ENCODE measurements at regions not wholly inside any gene's neighbourhood (a gene's known extent, or its start where the extent isn't known, plus 50 kb on each side); places are given as distances from the start of the nearest gene placed in this dataset.

DNA sequence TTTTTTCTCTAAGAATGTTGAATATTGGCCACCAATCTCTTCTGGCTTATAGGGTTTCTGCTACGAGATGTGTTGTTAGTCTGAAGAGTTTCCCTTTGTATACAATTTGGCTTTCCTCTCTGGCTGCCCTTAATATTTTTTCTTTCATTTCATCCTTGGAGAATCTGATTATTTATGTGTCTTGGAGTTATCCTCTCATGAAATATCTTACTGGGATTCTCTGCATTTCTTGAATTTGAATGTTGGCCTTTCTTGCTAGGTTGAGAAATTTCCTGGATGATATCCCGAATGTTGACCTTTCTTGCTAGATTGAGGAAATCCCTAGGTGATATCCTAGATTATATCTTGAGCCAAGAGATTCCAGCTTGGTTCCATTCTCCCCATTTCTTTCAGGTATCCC is 125.6 kb downstream of the SLC5A7 start:
- no peak for DNase-seq (ENCODE audit: low read depth)
- H3K4me3 ChIP-seq (replicated peaks; ENCODE audit: low read depth, low read length), result no peak overlapping the region
- TF ChIP-seq CTCF (IDR thresholded peaks at IDR 0.05; ENCODE audit: low read length, missing control alignments), result no peak

DNA sequence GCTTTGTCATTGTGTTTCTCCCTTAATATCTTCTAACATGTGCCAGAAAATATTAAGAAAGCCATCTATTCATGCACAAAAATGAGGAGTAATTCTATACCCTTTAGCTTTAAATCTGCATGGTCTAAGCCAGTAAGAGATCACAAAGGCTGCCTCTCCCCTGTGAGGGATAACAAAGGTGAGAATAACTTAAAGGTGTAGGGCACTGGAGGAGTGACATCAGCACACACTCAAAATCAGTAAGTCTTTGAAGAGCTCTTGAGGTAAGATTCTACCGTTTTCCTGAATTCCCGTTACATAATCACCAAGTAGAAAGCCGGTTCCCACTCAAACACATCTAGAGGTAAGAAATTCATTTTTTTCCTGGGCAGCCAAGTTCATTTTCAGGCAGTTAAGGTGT is 123.9 kb upstream of the SULT1C3 start:
- DNase-seq (ENCODE audit: low read depth), result no peak
- no peak for TF ChIP-seq CTCF (IDR thresholded peaks at IDR 0.05; ENCODE audit: low read length, missing control alignments)
- H3K4me3 ChIP-seq (replicated peaks; ENCODE audit: low read depth, low read length), result no peak overlapping the region

DNA sequence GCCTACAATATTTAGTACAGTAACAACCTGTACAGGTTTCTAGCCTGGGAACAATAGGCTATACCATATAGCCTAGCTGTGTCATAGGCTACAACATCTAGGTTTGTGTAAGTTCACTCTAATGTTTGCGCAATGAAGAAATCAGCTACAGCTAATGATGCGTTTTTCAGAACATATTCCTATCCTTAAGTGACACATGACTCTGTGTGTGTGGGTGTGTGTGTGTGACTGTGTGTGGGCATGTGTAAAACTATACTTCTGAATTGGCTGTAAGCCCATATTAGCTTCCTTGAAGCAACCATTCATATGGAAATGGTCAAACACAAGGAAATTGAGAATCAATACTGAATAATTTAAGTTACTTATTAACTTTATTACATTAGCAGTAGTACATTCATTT is 120.8 kb upstream of the SULT1C3 start:
- no peak overlapping the region for H3K4me3 ChIP-seq (replicated peaks; ENCODE audit: low read depth, low read length)
- no peak for TF ChIP-seq CTCF (IDR thresholded peaks at IDR 0.05; ENCODE audit: low read length, missing control alignments)
- DNase-seq (ENCODE audit: low read depth), result no peak

DNA sequence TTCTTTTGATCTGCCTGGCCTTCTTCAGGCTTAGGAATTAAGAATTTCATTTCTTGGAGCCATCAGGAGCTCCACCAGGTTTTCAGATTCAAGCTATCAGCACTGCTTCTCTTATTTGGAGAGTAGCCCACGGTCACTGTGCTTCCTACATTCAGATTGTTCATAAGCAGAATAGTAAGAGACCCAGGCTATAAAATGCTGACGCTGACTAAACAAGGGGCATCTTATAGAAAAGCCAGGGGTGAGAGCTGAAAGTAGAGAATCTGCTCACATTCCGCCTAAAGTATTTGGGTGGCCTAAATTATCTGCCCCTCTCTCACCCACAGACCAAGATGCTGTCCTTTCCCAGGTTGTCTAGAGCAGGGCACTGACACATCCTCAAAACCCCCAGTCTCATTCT is 120.3 kb upstream of the SULT1C3 start:
- DNase-seq (ENCODE audit: low read depth), result no peak
- no peak overlapping the region for H3K4me3 ChIP-seq (replicated peaks; ENCODE audit: low read depth, low read length)
- TF ChIP-seq CTCF (IDR thresholded peaks at IDR 0.05; ENCODE audit: low read length, missing control alignments), result no peak

- no peak for DNase-seq (ENCODE audit: low read depth)
- H3K4me3 ChIP-seq (replicated peaks; ENCODE audit: low read depth, low read length), result no peak overlapping the region
- no peak for TF ChIP-seq CTCF (IDR thresholded peaks at IDR 0.05; ENCODE audit: low read length, missing control alignments)
Measured at GRCh38 chr2:108124736-108125495, 114.9 kb upstream of the SULT1C3 start.

- no peak for TF ChIP-seq CTCF (IDR thresholded peaks at IDR 0.05; ENCODE audit: low read length, missing control alignments)
- no peak overlapping the region for H3K4me3 ChIP-seq (replicated peaks; ENCODE audit: low read depth, low read length)
- no peak for DNase-seq (ENCODE audit: low read depth)
Measured at GRCh38 chr2:108125581-108125980, 114.2 kb upstream of the SULT1C3 start.

GRCh38 chr2:108128249-108128648 is 111.5 kb upstream of the SULT1C3 start:
- H3K4me3 ChIP-seq (replicated peaks; ENCODE audit: low read depth, low read length), result no peak overlapping the region
- no peak for TF ChIP-seq CTCF (IDR thresholded peaks at IDR 0.05; ENCODE audit: low read length, missing control alignments)
- no peak for DNase-seq (ENCODE audit: low read depth)
